HepG2 (cell line): ENCODE measurements at regions not wholly inside any gene's neighbourhood (a gene's known extent, or its start where the extent isn't known, plus 50 kb on each side); places are given as distances from the start of the nearest gene placed in this dataset.

Experiments used
- ATAC-seq: fragments of 200-7000 bp; cut with Tn5 transposase; 3 replicates; pipeline ENCODE4 v1.9.1; 2020; ENCODE audit warnings: mild to moderate bottlenecking, moderate library complexity
- BruUV-seq: library from RNA; stranded (reverse); fragments of 400-500 nt; replicated peaks from 2 replicates; lab custom pipeline; 2021; lab: Mats Ljungman, UMichigan
- CTCF ChIA-PET: fragments of 300-600 bp; formaldehyde crosslinking; extraction: SDS; loops from one replicate; lab custom pipeline; 2021; ENCODE audit warnings: low total read pairs, inconsistent platforms, low intra/inter-chr PET ratio; lab: Yijun Ruan, JAX
- POLR2A ChIA-PET: fragments of 350-600 bp; sonication (Branson Sonifier 250); formaldehyde crosslinking; loops from one replicate; lab custom pipeline; 2020; ENCODE audit warnings: antibody characterized with exemption, inconsistent platforms; lab: Yijun Ruan, JAX
- DNase-seq: peaks from one replicate; pipeline ENCODE4 v3.0.0-alpha.2; 2015; ENCODE audit warnings: low spot score
- FAIRE-seq: peaks from 3 replicates; lab custom pipeline; 2011; peaks lifted over from hg19 to GRCh38; lab: Jason Lieb, UNC
- H2AFZ ChIP-seq: one replicate; pipeline ENCODE4 v1.6.1; 2011; ENCODE audit warnings: low read length, inconsistent platforms
- H3K27ac ChIP-seq: fragments of 300-600 bp; 3 replicates; pipeline ENCODE4 v1.8.0; 2011; ENCODE audit warnings: mixed run types, mild to moderate bottlenecking, mixed read lengths, low read length, inconsistent platforms; ENCODE audit not compliant: insufficient read depth; ENCODE audit errors: extremely low read length
- H3K27me3 ChIP-seq, 2 experiments: fragments of 200-600 bp in 1 of 2; 2 replicates in 1 of 2; 3 replicates in 1 of 2; pipeline versions ENCODE4 v1.6.0 to v1.8.0; 2011; ENCODE audit warnings: low read length in 2 of 2, mild to moderate bottlenecking in 2 of 2, moderate library complexity in 2 of 2, inconsistent platforms in 1 of 2; ENCODE audit not compliant: insufficient read depth in 2 of 2, control insufficient read depth in 1 of 2
- H3K36me3 ChIP-seq, 2 experiments: fragments of 200-600 bp in 1 of 2; replicated peaks in 1 of 2; 2 replicates in 1 of 2; 3 replicates in 1 of 2; pipeline versions ENCODE4 v1.5.1 to v1.8.0; 2011; ENCODE audit warnings: low read length in 2 of 2, inconsistent platforms in 1 of 2; ENCODE audit not compliant: insufficient read depth in 2 of 2, control insufficient read depth in 1 of 2
- H3K4me1 ChIP-seq: 2 replicates; pipeline ENCODE4 v1.5.1; 2012; ENCODE audit warnings: low read length, inconsistent platforms; ENCODE audit not compliant: insufficient read depth
- H3K4me2 ChIP-seq: 2 replicates; pipeline ENCODE4 v1.6.0; 2011; ENCODE audit warnings: low read depth, low read length, inconsistent platforms
- H3K4me3 ChIP-seq, 3 experiments: fragments of 200-600 bp in 1 of 3; sonication (generic), shearing (Covaris generic) in 1 of 3; replicated peaks in 1 of 3; 2 replicates each; pipeline ENCODE4 v1.5.1; 2011 to 2016; ENCODE audit warnings: low read length in 3 of 3, inconsistent platforms in 2 of 3, low read depth in 2 of 3, mild to moderate bottlenecking in 2 of 3, control low read depth in 1 of 3, mixed read lengths in 1 of 3; ENCODE audit not compliant: insufficient read depth in 1 of 3
- H3K79me2 ChIP-seq: one replicate; pipeline ENCODE4 v1.6.1; 2011; ENCODE audit warnings: low read length, inconsistent platforms; ENCODE audit not compliant: insufficient read depth
- H3K9ac ChIP-seq: 2 replicates; pipeline ENCODE4 v1.6.0; 2011; ENCODE audit warnings: mild to moderate bottlenecking, low read depth, low read length, inconsistent platforms; ENCODE audit not compliant: insufficient read depth
- H3K9me3 ChIP-seq: 2 replicates; pipeline ENCODE4 v1.5.1; 2012; ENCODE audit warnings: mild to moderate bottlenecking, low read length
- H4K20me1 ChIP-seq: 2 replicates; pipeline ENCODE4 v1.6.0; 2011; ENCODE audit warnings: inconsistent platforms, mild to moderate bottlenecking, low read length, moderate library complexity; ENCODE audit not compliant: insufficient read depth
- HDAC1 ChIP-seq: sonication (generic); formaldehyde crosslinking; IDR thresholded peaks from 2 replicates; pipeline ENCODE4 v1.5.1; 2020; ENCODE audit warnings: mild to moderate bottlenecking, missing genetic modification reagents
- KDM6A ChIP-seq: IDR thresholded peaks from 2 replicates; pipeline ENCODE4 v1.6.1; 2016; ENCODE audit warnings: low read depth
- SMC3 ChIP-seq: IDR thresholded peaks from 2 replicates; pipeline ENCODE4 v1.6.1; 2011; ENCODE audit warnings: low read length, improper control_type of control experiment
- SNRNP70 ChIP-seq: fragments of 200-400 bp; formaldehyde crosslinking; IDR thresholded peaks from 2 replicates; pipeline ENCODE4 v1.6.1; 2017; ENCODE audit warnings: mild to moderate bottlenecking, low read depth, low read length, moderate library complexity
- ZBTB26 ChIP-seq: IDR thresholded peaks from 2 replicates; pipeline ENCODE4 v1.6.1; 2016; ENCODE audit warnings: missing compliant biosample characterization, missing genetic modification reagents, borderline replicate concordance
- ZNF326 ChIP-seq: sonication (generic); formaldehyde crosslinking; IDR thresholded peaks from 2 replicates; pipeline ENCODE4 v1.4.0; 2020; ENCODE audit warnings: missing genetic modification reagents, borderline replicate concordance
- ZNF768 ChIP-seq: sonication (generic); formaldehyde crosslinking; IDR thresholded peaks from 2 replicates; pipeline ENCODE4 v1.4.0; 2020; ENCODE audit warnings: missing genetic modification reagents
- ZNF780A ChIP-seq: sonication (generic); formaldehyde crosslinking; IDR thresholded peaks from 2 replicates; pipeline ENCODE4 v1.8.0; 2022; ENCODE audit warnings: mild to moderate bottlenecking, missing genetic modification reagents, moderate library complexity
- WGBS: methylation state at CpG from one replicate; pipeline ENCODE4 v1.1.6; 2017; ENCODE audit warnings: low lambda C conversion rate; 5-methylcytosine and 5-hydroxymethylcytosine counted together
- in situ Hi-C: cut with HindIII; loops from 2 replicates; pipeline ENCODE4 v1.10.0; 2017; ENCODE audit warnings: low pct_unique_long_range_greater_than_20kb; ENCODE audit not compliant: extremely low pct_ligation_motif_present
- intact Hi-C: fragments of 100-400 bp; cut with micrococcal nuclease; formaldehyde crosslinking; loops from one replicate; pipeline ENCODE4 v1.10.0; 2022; ENCODE audit not compliant: unreplicated experiment
- TF ChIP-seq, protein P1 (sequence below), 2 experiments: sonication (generic) in 1 of 2; formaldehyde crosslinking in 1 of 2; IDR thresholded peaks; 2 replicates each; pipeline versions ENCODE4 v1.5.1 to v1.6.1; 2011 to 2020; ENCODE audit warnings: borderline replicate concordance in 1 of 2, low read depth in 1 of 2, low read length in 1 of 2, mild to moderate bottlenecking in 1 of 2, missing genetic modification reagents in 1 of 2, moderate library complexity in 1 of 2

DNA sequence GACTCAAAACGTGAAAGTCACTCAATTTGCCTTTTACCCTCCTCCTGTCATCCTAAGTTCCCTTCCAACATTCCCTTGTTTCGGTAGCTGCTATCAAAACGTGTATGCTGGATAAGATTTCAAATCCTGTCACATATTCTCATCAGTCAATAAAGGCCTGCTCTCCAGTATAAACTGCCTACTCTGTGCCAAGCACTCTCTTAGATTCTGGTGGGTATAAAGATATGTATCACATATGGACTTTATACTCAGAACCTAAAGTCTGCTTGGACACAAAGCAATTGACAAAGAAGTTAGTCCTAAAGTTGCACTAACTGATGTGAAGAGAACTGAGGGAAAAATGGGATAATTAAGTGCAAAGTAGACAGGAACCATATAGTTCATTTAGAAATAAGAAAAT, 476.6 kb upstream of the MARCKS start:
- DNase-seq, result no peak
- Histone ChIP-seq H3K9ac (no peak overlapping the region), H3K9me3 (no peaks in the 10 kb centered on the region), H3K27ac (no peak overlapping the region), H3K36me3 (no peaks in the 10 kb centered on the region), H3K27me3 (no peaks in the 10 kb centered on the region), H2AFZ (no peak overlapping the region), H3K4me3 (no peak overlapping the region), H3K4me2 (no peak overlapping the region), H3K79me2 (no peaks in the 10 kb centered on the region), H3K4me1 (no peaks in the 10 kb centered on the region), H4K20me1 (no peaks in the 10 kb centered on the region)
- no peak for ATAC-seq
- FAIRE-seq, result no peak
- no TSS peak for BruUV-seq
- ChIA-PET CTCF (no interaction called here), POLR2A (no interaction called here)
- TF ChIP-seq SMC3, result no peak
- no peak for TF ChIP-seq ZNF326 (CRISPR knock-in tag)
- no peak for TF ChIP-seq HDAC1 (CRISPR knock-in tag)
- no peak for TF ChIP-seq ZNF768
- TF ChIP-seq KDM6A, result no peak
- TF ChIP-seq, protein P1, sequence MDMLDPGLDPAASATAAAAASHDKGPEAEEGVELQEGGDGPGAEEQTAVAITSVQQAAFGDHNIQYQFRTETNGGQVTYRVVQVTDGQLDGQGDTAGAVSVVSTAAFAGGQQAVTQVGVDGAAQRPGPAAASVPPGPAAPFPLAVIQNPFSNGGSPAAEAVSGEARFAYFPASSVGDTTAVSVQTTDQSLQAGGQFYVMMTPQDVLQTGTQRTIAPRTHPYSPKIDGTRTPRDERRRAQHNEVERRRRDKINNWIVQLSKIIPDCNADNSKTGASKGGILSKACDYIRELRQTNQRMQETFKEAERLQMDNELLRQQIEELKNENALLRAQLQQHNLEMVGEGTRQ (IDR thresholded peaks at IDR 0.05; ENCODE audit: low read depth, low read length), result no peak
- TF ChIP-seq, protein P1 (CRISPR knock-in tag; IDR thresholded peaks at IDR 0.05; ENCODE audit: borderline replicate concordance), result no peak
- no peak for TF ChIP-seq SNRNP70
- no peak for TF ChIP-seq ZNF780A
- TF ChIP-seq ZBTB26, result no peak
- in situ Hi-C loops (no loop called here), intact Hi-C loops (no loop called here)
- WGBS, result 31% methylated on average over 3 of the region's 3 CpGs
